ACHN (cell line): ENCODE measurements at regions not wholly inside any gene's neighbourhood (a gene's known extent, or its start where the extent isn't known, plus 50 kb on each side); places are given as distances from the start of the nearest gene placed in this dataset.

Experiments used
- DNase-seq: peaks from one replicate; pipeline ENCODE4 v3.0.0-alpha.2; 2015
- in situ Hi-C: cut with HindIII; loops from 2 replicates; pipeline ENCODE4 v1.10.0; 2017; ENCODE audit warnings: low sequenced_read_pairs, low pct_ligation_motif_present, low pct_unique_long_range_greater_than_20kb

- no peak for DNase-seq
- in situ Hi-C loops: no loop called here
Observed at GRCh38 chr16:86300746-86301481, 209.4 kb upstream of the FOXF1 start.

- in situ Hi-C loops: no loop called here
- DNase-seq: no peak
Observed at GRCh38 chr16:86302421-86303109, 207.8 kb upstream of the FOXF1 start.

- no peak for DNase-seq
- in situ Hi-C loops: no loop called here
Observed at GRCh38 chr16:86303787-86304678, 206.3 kb upstream of the FOXF1 start.

GRCh38 chr16:86304868-86305267, 205.5 kb upstream of the FOXF1 start:
- DNase-seq: no peak
- in situ Hi-C loops: no loop called here

GRCh38 chr16:86305440-86305839, 204.9 kb upstream of the FOXF1 start:
- in situ Hi-C loops: no loop called here

GRCh38 chr16:86306011-86306644, 204.2 kb upstream of the FOXF1 start:
- no peak for DNase-seq
- in situ Hi-C loops: no loop called here

More at GRCh38 chr16:86305440-86305839, 204.9 kb upstream of the FOXF1 start:
- no peak for DNase-seq

GRCh38 chr16:86306811-86307513, 203.4 kb upstream of the FOXF1 start:
- in situ Hi-C loops: no loop called here
- DNase-seq: no peak

- no peak for DNase-seq
- in situ Hi-C loops: no loop called here
Observed at GRCh38 chr16:86307514-86307903, 202.8 kb upstream of the FOXF1 start.

- in situ Hi-C loops: no loop called here
- no peak for DNase-seq
Observed at GRCh38 chr16:86308514-86308913, 201.8 kb upstream of the FOXF1 start.

- in situ Hi-C loops: no loop called here
- DNase-seq: no peak
Observed at GRCh38 chr16:86313631-86314030, 196.7 kb upstream of the FOXF1 start.

GRCh38 chr16:86314402-86315025, 195.8 kb upstream of the FOXF1 start:
- in situ Hi-C loops: no loop called here

GRCh38 chr16:86316967-86317812, 193.1 kb upstream of the FOXF1 start:
- in situ Hi-C loops: no loop called here
- DNase-seq: no peak

More at GRCh38 chr16:86314402-86315025, 195.8 kb upstream of the FOXF1 start:
- no peak for DNase-seq

- DNase-seq: no peak
- in situ Hi-C loops: no loop called here
Observed at GRCh38 chr16:86317813-86318650, 192.3 kb upstream of the FOXF1 start.

- no peak for DNase-seq
- in situ Hi-C loops: no loop called here
Observed at GRCh38 chr16:86319585-86320236, 190.6 kb upstream of the FOXF1 start.

- in situ Hi-C loops: no loop called here
- DNase-seq: no peak
Observed at GRCh38 chr16:86320237-86320595, 190.1 kb upstream of the FOXF1 start.

- DNase-seq: no peak
- in situ Hi-C loops: no loop called here
Observed at GRCh38 chr16:86321491-86321890, 188.8 kb upstream of the FOXF1 start.
